Trophoblast cell (in vitro differentiated cells and primary cell): ENCODE measurements at regions not wholly inside any gene's neighbourhood (a gene's known extent, or its start where the extent isn't known, plus 50 kb on each side); places are given as distances from the start of the nearest gene placed in this dataset.

ENCODE experiments used
- DNase-seq, 2 donors: peaks; one replicate each; pipeline ENCODE4 v3.0.0-alpha.2; 2016
- H2AFZ ChIP-seq: 2 replicates; pipeline ENCODE4 v1.6.1; 2013; ENCODE audit warnings: low read length, moderate library complexity, mild to moderate bottlenecking; ENCODE audit not compliant: insufficient read depth, poor library complexity
- H2AK5ac ChIP-seq: 2 replicates; pipeline ENCODE4 v1.6.1; 2013; ENCODE audit warnings: mild to moderate bottlenecking, low read length
- H2BK120ac ChIP-seq: 2 replicates; pipeline ENCODE4 v1.6.1; 2013; ENCODE audit warnings: low read length, mild to moderate bottlenecking, moderate library complexity; ENCODE audit not compliant: insufficient read depth, poor library complexity
- H2BK12ac ChIP-seq: 2 replicates; pipeline ENCODE4 v1.6.1; 2013; ENCODE audit warnings: mild to moderate bottlenecking, low read length, moderate library complexity
- H2BK5ac ChIP-seq: 2 replicates; pipeline ENCODE4 v1.6.1; 2013; ENCODE audit warnings: low read length, low read depth, moderate library complexity, mild to moderate bottlenecking; ENCODE audit not compliant: poor library complexity
- H3K14ac ChIP-seq: 2 replicates; pipeline ENCODE4 v1.6.1; 2013; ENCODE audit warnings: mild to moderate bottlenecking, low read length
- H3K18ac ChIP-seq: 2 replicates; pipeline ENCODE4 v1.6.1; 2013; ENCODE audit warnings: mild to moderate bottlenecking, low read length
- H3K23ac ChIP-seq: 2 replicates; pipeline ENCODE4 v1.6.1; 2013; ENCODE audit warnings: low read length
- H3K27ac ChIP-seq: 2 replicates; pipeline ENCODE4 v1.5.1; 2013; ENCODE audit warnings: low read depth, mild to moderate bottlenecking, inconsistent platforms, low read length, moderate library complexity
- H3K27me3 ChIP-seq: 2 replicates; pipeline ENCODE4 v1.6.1; 2013; ENCODE audit warnings: inconsistent platforms, mild to moderate bottlenecking, low read length, moderate library complexity; ENCODE audit not compliant: insufficient read depth
- H3K36me3 ChIP-seq, 2 experiments: 1 replicate in 1 of 2; 2 replicates in 1 of 2; pipeline ENCODE4 v1.6.1; 2013; ENCODE audit warnings: low read length in 2 of 2, mild to moderate bottlenecking in 2 of 2, moderate library complexity in 1 of 2; ENCODE audit not compliant: insufficient read depth in 2 of 2, control insufficient read depth in 1 of 2
- H3K4ac ChIP-seq: 2 replicates; pipeline ENCODE4 v1.6.1; 2013; ENCODE audit warnings: low read depth, mild to moderate bottlenecking, low read length, moderate library complexity
- H3K4me1 ChIP-seq, 2 experiments: 1 replicate in 1 of 2; 2 replicates in 1 of 2; pipeline ENCODE4 v1.6.1; 2013; ENCODE audit warnings: low read length in 2 of 2, mild to moderate bottlenecking in 2 of 2, moderate library complexity in 1 of 2; ENCODE audit not compliant: insufficient read depth in 2 of 2, control insufficient read depth in 1 of 2
- H3K4me2 ChIP-seq: 2 replicates; pipeline ENCODE4 v1.6.1; 2013; ENCODE audit warnings: inconsistent platforms, mild to moderate bottlenecking, low read length, moderate library complexity
- H3K4me3 ChIP-seq: 2 replicates; pipeline ENCODE4 v1.5.1; 2013; ENCODE audit warnings: mild to moderate bottlenecking, low read depth, low read length, inconsistent platforms
- H3K79me1 ChIP-seq: one replicate; pipeline ENCODE4 v1.6.1; 2013; ENCODE audit warnings: low read length
- H3K79me2 ChIP-seq: 2 replicates; pipeline ENCODE4 v1.6.1; 2013; ENCODE audit warnings: low read length, mild to moderate bottlenecking; ENCODE audit not compliant: control insufficient read depth, insufficient read depth, poor library complexity
- H3K9ac ChIP-seq: 2 replicates; pipeline ENCODE4 v1.6.1; 2013; ENCODE audit warnings: mild to moderate bottlenecking, low read length
- H3K9me3 ChIP-seq: 2 replicates; pipeline ENCODE4 v1.6.1; 2013; ENCODE audit warnings: low read depth, mild to moderate bottlenecking, control low read depth, inconsistent platforms, low read length; ENCODE audit not compliant: insufficient read depth
- H4K12ac ChIP-seq: 2 replicates; pipeline ENCODE4 v1.6.1; 2013; ENCODE audit warnings: low read depth, mild to moderate bottlenecking, low read length, moderate library complexity
- H4K8ac ChIP-seq: 2 replicates; pipeline ENCODE4 v1.6.1; 2013; ENCODE audit warnings: low read depth, mild to moderate bottlenecking, low read length, moderate library complexity
- H4K91ac ChIP-seq: one replicate; pipeline ENCODE4 v1.6.1; 2013; ENCODE audit warnings: low read depth, mild to moderate bottlenecking, low read length, moderate library complexity
- WGBS: extraction: QIAGEN DNeasy Blood & Tissue Kit; methylation state at CpG from one replicate; pipeline ENCODE4 v1.1.7; 2013; ENCODE audit warnings: missing lambda C conversion rate; ENCODE audit not compliant: insufficient read length, insufficient coverage; ENCODE audit errors: extremely low coverage; 5-methylcytosine and 5-hydroxymethylcytosine counted together

GRCh38 chrX:117532339-117532738, 584.3 kb downstream of the KLHL13 start:
- Histone ChIP-seq H3K18ac (no peak overlapping the region), H3K9ac (no peak overlapping the region), H2BK120ac (no peak overlapping the region), H3K27me3 (no peaks in the 10 kb centered on the region), H3K4me1 (no peaks in the 10 kb centered on the region), H3K79me2 (no peaks in the 10 kb centered on the region), H2BK5ac (no peak overlapping the region), H2BK12ac (no peak overlapping the region), H4K91ac (no peak overlapping the region), H4K8ac (no peak overlapping the region), H3K79me1 (no peaks in the 10 kb centered on the region), H3K4me3 (no peak overlapping the region), H4K12ac (no peak overlapping the region), H3K4ac (no peak overlapping the region), H3K23ac (no peak overlapping the region), H2AFZ (no peak overlapping the region), H3K36me3 (no peaks in the 10 kb centered on the region), H3K14ac (no peak overlapping the region), H3K27ac (no peak overlapping the region), H3K9me3 (no peaks in the 10 kb centered on the region), H3K4me2 (no peak overlapping the region), H2AK5ac (no peak overlapping the region)
- DNase-seq: no peak

DNA sequence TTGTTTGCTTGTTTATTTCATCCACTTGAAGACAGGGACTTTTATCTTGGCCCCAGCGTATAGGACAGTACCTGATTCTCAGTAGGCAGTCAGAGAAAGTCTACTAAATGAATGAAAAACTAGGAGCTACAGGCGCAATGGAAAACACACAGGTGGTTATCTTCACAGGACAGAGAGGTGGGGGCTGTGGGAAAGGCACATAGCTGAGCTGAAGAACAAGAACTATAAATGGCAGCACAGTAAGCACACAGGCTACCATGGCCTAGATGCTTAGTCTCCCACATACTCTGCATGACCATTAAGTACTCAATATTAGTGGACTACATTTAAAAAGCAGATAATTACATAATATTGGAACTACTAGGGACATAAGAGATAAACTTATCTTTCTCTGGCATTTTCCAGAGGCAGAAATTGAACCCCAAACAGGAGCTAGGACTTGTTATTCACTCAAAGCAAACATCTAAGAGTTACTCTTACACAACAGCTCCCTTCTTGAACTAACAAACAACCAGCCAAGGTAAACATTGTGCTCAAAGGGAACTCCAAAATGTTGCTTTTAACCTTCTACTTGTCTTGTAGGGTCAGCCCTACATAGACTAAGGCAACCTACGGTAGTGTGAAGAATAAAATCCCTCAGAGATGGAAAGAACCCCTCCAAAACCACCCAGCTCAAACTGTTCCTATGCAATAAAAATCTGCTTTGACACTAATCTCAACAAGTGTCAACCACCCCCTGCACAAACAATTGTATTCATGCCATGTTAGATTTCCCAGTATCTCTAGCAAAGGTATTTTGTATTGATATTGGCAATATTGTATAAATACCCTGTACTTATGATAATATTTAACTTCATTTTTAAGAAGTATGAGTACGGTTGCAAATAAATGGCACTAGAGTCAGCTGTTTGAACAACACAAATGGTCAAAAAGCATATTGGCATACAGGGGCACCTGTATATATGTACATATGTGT, 593.6 kb downstream of the KLHL13 start:
- H2AFZ ChIP-seq: no peak overlapping the region
- no peak overlapping the region for H2BK5ac ChIP-seq
- DNase-seq: no peak
- H3K4me1 ChIP-seq: no peaks in the 10 kb centered on the region
- H4K12ac ChIP-seq: no peak overlapping the region
- H3K4ac ChIP-seq: no peak overlapping the region
- H3K4me2 ChIP-seq: no peak overlapping the region
- H3K4me3 ChIP-seq: no peak overlapping the region
- H2BK120ac ChIP-seq: no peak overlapping the region
- no peak overlapping the region for H4K8ac ChIP-seq
- H2AK5ac ChIP-seq: no peak overlapping the region
- no CpG with 5 or more reads among the region's 4 CpGs for WGBS
- no peaks in the 10 kb centered on the region for H3K36me3 ChIP-seq
- no peak overlapping the region for H3K9ac ChIP-seq
- no peaks in the 10 kb centered on the region for H3K27me3 ChIP-seq
- H3K79me1 ChIP-seq: no peaks in the 10 kb centered on the region
- H4K91ac ChIP-seq: no peak overlapping the region
- no peak overlapping the region for H2BK12ac ChIP-seq
- no peak overlapping the region for H3K23ac ChIP-seq
- no peak overlapping the region for H3K27ac ChIP-seq
- no peak overlapping the region for H3K14ac ChIP-seq
- H3K18ac ChIP-seq: no peak overlapping the region
- no peaks in the 10 kb centered on the region for H3K79me2 ChIP-seq
- H3K9me3 ChIP-seq: no peaks in the 10 kb centered on the region

- Histone ChIP-seq H4K8ac (no peak overlapping the region), H3K9ac (no peak overlapping the region), H2BK120ac (no peak overlapping the region), H2AK5ac (no peak overlapping the region), H3K9me3 (no peaks in the 10 kb centered on the region), H3K79me2 (no peaks in the 10 kb centered on the region), H3K4me3 (no peak overlapping the region), H3K23ac (no peak overlapping the region), H2BK5ac (no peak overlapping the region), H3K4me1 (no peaks in the 10 kb centered on the region), H2BK12ac (no peak overlapping the region), H4K91ac (no peak overlapping the region), H3K14ac (no peak overlapping the region), H3K4me2 (no peak overlapping the region), H3K36me3 (no peaks in the 10 kb centered on the region), H2AFZ (no peak overlapping the region), H3K18ac (no peak overlapping the region), H3K27me3 (no peaks in the 10 kb centered on the region), H4K12ac (no peak overlapping the region), H3K27ac (no peak overlapping the region), H3K79me1 (no peaks in the 10 kb centered on the region), H3K4ac (no peak overlapping the region)
- no CpG with 5 or more reads among the region's 1 CpG for WGBS
- DNase-seq: no peak
Observed at GRCh38 chrX:117517994-117518393, 598.6 kb downstream of the KLHL13 start.

- no peak overlapping the region for H3K4me3 ChIP-seq
- no peak overlapping the region for H3K23ac ChIP-seq
- H2AFZ ChIP-seq: no peak overlapping the region
Observed at GRCh38 chrX:117511379-117511778, 605.2 kb downstream of the KLHL13 start.

More at GRCh38 chrX:117511379-117511778, 605.2 kb downstream of the KLHL13 start:
- no peak overlapping the region for H4K8ac ChIP-seq
- no peaks in the 10 kb centered on the region for H3K79me2 ChIP-seq
- H2BK12ac ChIP-seq: no peak overlapping the region
- no peak overlapping the region for H3K14ac ChIP-seq
- H3K18ac ChIP-seq: no peak overlapping the region
- no peak overlapping the region for H2BK5ac ChIP-seq
- H3K4me2 ChIP-seq: no peak overlapping the region
- H3K9ac ChIP-seq: no peak overlapping the region
- DNase-seq: no peak
- H2AK5ac ChIP-seq: no peak overlapping the region
- H3K4me1 ChIP-seq: no peaks in the 10 kb centered on the region
- H3K27me3 ChIP-seq: no peaks in the 10 kb centered on the region
- H2BK120ac ChIP-seq: no peak overlapping the region
- no peak overlapping the region for H4K91ac ChIP-seq
- H3K79me1 ChIP-seq: no peaks in the 10 kb centered on the region
- H3K27ac ChIP-seq: no peak overlapping the region
- H4K12ac ChIP-seq: no peak overlapping the region
- no peaks in the 10 kb centered on the region for H3K9me3 ChIP-seq
- H3K36me3 ChIP-seq: no peaks in the 10 kb centered on the region
- no peak overlapping the region for H3K4ac ChIP-seq
